ENCODE measurements at regions not wholly inside any gene's neighbourhood (a gene's known extent, or its start where the extent isn't known, plus 50 kb on each side); places are given as distances from the start of the nearest gene placed in this dataset.

DNA sequence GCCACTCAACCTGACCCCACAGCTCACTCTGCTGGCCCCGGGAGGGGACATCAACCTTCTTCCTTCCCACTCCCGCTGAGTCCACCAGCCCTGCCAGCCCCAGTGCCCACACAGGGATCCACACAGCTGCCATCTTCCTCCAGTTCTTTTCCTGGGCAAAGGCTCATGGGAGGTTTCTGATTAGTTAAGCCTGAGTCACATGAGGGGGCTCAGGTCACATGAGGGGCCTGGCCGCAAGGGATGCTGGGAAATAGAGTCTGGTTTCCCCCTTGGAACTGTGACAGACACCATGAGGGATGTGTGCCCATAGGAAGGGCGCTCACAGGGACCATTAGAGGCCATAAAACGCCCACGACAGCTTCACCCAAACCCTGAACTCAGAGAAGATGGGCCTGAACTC lies 228.7 kb upstream of the SFSWAP start:
- H3K27ac ChIP-seq (ENCODE audit: low read depth, low read length) = no peak overlapping the region
- POLR2A ChIA-PET (ENCODE audit: partially characterized antibody) = no interaction called here
- CTCF ChIA-PET (ENCODE audit: partially characterized antibody) = no interaction called here

More for the DNA sequence above, 228.7 kb upstream of the SFSWAP start:
- H3K79me2 ChIP-seq (ENCODE audit: control insufficient read depth in 1 of 2, insufficient read depth in 2 of 2, low read length in 2 of 2) = no peaks in the 10 kb centered on the region; a peak in 2 of 4 replicates
- H4K5ac ChIP-seq (ENCODE audit: insufficient read length, low read depth, low read length) = no peak overlapping the region
- H4K91ac ChIP-seq (replicated peaks; ENCODE audit: insufficient read length, low read length) = no peak overlapping the region
- no peak overlapping the region for H2BK12ac ChIP-seq (ENCODE audit: low read depth, low read length)
- H3K14ac ChIP-seq (ENCODE audit: insufficient read length) = no peak overlapping the region
- no peak overlapping the region for H3K4me3 ChIP-seq (ENCODE audit: extremely low read depth in 1 of 4, insufficient read depth in 2 of 4, low read depth in 3 of 4, low read length in 4 of 4)
- no peak overlapping the region for H3K9ac ChIP-seq (replicated peaks in 1 of 4; ENCODE audit: extremely low read depth in 1 of 4, low read depth in 3 of 4, low read length in 3 of 4)
- H2BK20ac ChIP-seq (ENCODE audit: low read length) = no peak overlapping the region
- no peak overlapping the region for H3K56ac ChIP-seq (replicated peaks; ENCODE audit: insufficient read length, low read depth, low read length)
- H4K20me1 ChIP-seq (replicated peaks in 1 of 2; ENCODE audit: control insufficient read depth in 1 of 2, insufficient read depth in 2 of 2, low read length in 2 of 2) = no peaks in the 10 kb centered on the region
- 77% methylated on average over 6 of the region's 6 CpGs; no CpG with 5 or more reads in 1 of the 2 experiments for WGBS, 2 experiments (ENCODE audit: extremely low coverage in 1 of 2, insufficient coverage in 1 of 2, insufficient read length in 1 of 2, insufficient replicate concordance in 2 of 2, low coverage in 1 of 2, low lambda C conversion rate in 2 of 2, missing lambda C conversion rate in 1 of 2)
- H3K79me1 ChIP-seq (ENCODE audit: low read depth, low read length) = no peaks in the 10 kb centered on the region
- no peak overlapping the region for H2AFZ ChIP-seq (ENCODE audit: low read length)
- no peaks in the 10 kb centered on the region for H3K27me3 ChIP-seq (replicated peaks in 1 of 4; ENCODE audit: control insufficient read depth in 3 of 4, extremely low read depth in 1 of 4, insufficient read depth in 3 of 4, low read length in 3 of 4)
- H2AK5ac ChIP-seq (ENCODE audit: low read depth, low read length) = no peak overlapping the region
- TF ChIP-seq, protein P1, sequence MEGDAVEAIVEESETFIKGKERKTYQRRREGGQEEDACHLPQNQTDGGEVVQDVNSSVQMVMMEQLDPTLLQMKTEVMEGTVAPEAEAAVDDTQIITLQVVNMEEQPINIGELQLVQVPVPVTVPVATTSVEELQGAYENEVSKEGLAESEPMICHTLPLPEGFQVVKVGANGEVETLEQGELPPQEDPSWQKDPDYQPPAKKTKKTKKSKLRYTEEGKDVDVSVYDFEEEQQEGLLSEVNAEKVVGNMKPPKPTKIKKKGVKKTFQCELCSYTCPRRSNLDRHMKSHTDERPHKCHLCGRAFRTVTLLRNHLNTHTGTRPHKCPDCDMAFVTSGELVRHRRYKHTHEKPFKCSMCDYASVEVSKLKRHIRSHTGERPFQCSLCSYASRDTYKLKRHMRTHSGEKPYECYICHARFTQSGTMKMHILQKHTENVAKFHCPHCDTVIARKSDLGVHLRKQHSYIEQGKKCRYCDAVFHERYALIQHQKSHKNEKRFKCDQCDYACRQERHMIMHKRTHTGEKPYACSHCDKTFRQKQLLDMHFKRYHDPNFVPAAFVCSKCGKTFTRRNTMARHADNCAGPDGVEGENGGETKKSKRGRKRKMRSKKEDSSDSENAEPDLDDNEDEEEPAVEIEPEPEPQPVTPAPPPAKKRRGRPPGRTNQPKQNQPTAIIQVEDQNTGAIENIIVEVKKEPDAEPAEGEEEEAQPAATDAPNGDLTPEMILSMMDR (IDR thresholded peaks at IDR 0.05; ENCODE audit: control extremely low read depth in 1 of 3, insufficient read depth in 1 of 3, low read depth in 1 of 3, low read length in 3 of 3) = peak in 1 of 3 experiments; percentile 1; a peak in 1 of 4 replicates
- TF ChIP-seq KDM5A (IDR thresholded peaks at IDR 0.05; ENCODE audit: low read length) = no peak
- 0 out of 4 replicates have a peak, but pooled peaks have one; percentile 9 to 12 for TF ChIP-seq RAD21 (IDR thresholded peaks at IDR 0.05 in 1 of 2, conservative IDR thresholded peaks at IDR 0.05 in 1 of 2; ENCODE audit: low read depth in 2 of 2, low read length in 2 of 2)
- TF ChIP-seq HDAC6 (IDR thresholded peaks at IDR 0.05; ENCODE audit: low read depth, low read length) = no peak
- TF ChIP-seq BCL11A (IDR thresholded peaks at IDR 0.05; ENCODE audit: low read depth in 2 of 2, low read length in 2 of 2) = no peak
- no peaks in the 10 kb centered on the region for H3K9me3 ChIP-seq (ENCODE audit: insufficient read depth in 2 of 2, low read depth in 1 of 2, low read length in 1 of 2)
- no peak overlapping the region for H4K8ac ChIP-seq (ENCODE audit: extremely low read depth, insufficient read depth, low read length)
- DNase-seq (ENCODE audit: low read depth in 1 of 2, low spot score in 2 of 2) (no peak), FAIRE-seq (no peak)
- peaks cover 4% of the 10 kb centered on the region; the same call in 1 of the 2 replicates for H3K23me2 ChIP-seq (ENCODE audit: low read depth, low read length)
- no peaks in the 10 kb centered on the region for H3K36me3 ChIP-seq (ENCODE audit: control insufficient read depth in 2 of 4, insufficient read depth in 4 of 4, low read length in 3 of 4)
- no peak overlapping the region for H3K4ac ChIP-seq (replicated peaks; ENCODE audit: insufficient read length, low read depth, low read length)
- no peak overlapping the region for H2BK5ac ChIP-seq (ENCODE audit: low read depth, low read length)
- no peaks in the 10 kb centered on the region for H3K4me1 ChIP-seq (replicated peaks in 1 of 4; ENCODE audit: control insufficient read depth in 3 of 4, insufficient read depth in 4 of 4, low read length in 3 of 4)
- no peak overlapping the region for H3K23ac ChIP-seq (ENCODE audit: insufficient read length)
- no peak overlapping the region for H2BK120ac ChIP-seq (replicated peaks; ENCODE audit: low read depth, low read length)
- H3K18ac ChIP-seq (ENCODE audit: extremely low read depth, low read length) = no peak overlapping the region
- no peak overlapping the region for H3K4me2 ChIP-seq (ENCODE audit: insufficient read depth in 1 of 2, low read depth in 2 of 2, low read length in 2 of 2)
- no peak overlapping the region for H2BK15ac ChIP-seq (ENCODE audit: low read length)

Data from H1 (cell line).